Upper lobe of left lung (tissue), 4 donors: ENCODE measurements at regions not wholly inside any gene's neighbourhood (a gene's known extent, or its start where the extent isn't known, plus 50 kb on each side); places are given as distances from the start of the nearest gene placed in this dataset.

ENCODE experiments used
- CTCF ChIP-seq, 6 experiments: fragments of 450-650 bp in 4 of 6; fragments of 200-600 bp in 2 of 6; sonication (generic) in 2 of 6; IDR thresholded peaks; one replicate each; pipeline ENCODE4 v1.5.1; 2016 to 2019; ENCODE audit warnings: antibody characterized with exemption in 6 of 6
- EP300 ChIP-seq, 4 donors: sonication (generic); formaldehyde crosslinking; IDR thresholded peaks; one replicate each; pipeline ENCODE4 v1.5.1; 2017; ENCODE audit warnings: antibody characterized with exemption in 4 of 4, control low read depth in 2 of 4
- POLR2A ChIP-seq, 4 donors: fragments of 450-650 bp; IDR thresholded peaks; one replicate each; pipeline ENCODE4 v1.5.1; 2016 to 2017; ENCODE audit warnings: antibody characterized with exemption in 4 of 4, mild to moderate bottlenecking in 2 of 4

- TF ChIP-seq CTCF (IDR thresholded peaks at IDR 0.05) (no peak), POLR2A (IDR thresholded peaks at IDR 0.05) (no peak), EP300 (IDR thresholded peaks at IDR 0.05) (no peak)
Observed at GRCh38 chr5:92283521-92283920, 900.4 kb upstream of the ARRDC3 start.
